Stimulated activated naive CD4-positive, alpha-beta T cell (primary cell): ENCODE measurements at regions not wholly inside any gene's neighbourhood (a gene's known extent, or its start where the extent isn't known, plus 50 kb on each side); places are given as distances from the start of the nearest gene placed in this dataset.

Experiments used
- DNase-seq, 6 experiments: peaks; one replicate each; lab custom pipeline; 2025; lab: John Stamatoyannopoulos, UW

- no peak for DNase-seq
These were observed 373.0 kb upstream of the PROK2 start for GRCh38 chr3:72157748-72158638.

GRCh38 chr3:72155391-72156064, 370.6 kb upstream of the PROK2 start:
- no peak for DNase-seq

GRCh38 chr3:72154391-72155335, 369.7 kb upstream of the PROK2 start:
- DNase-seq: no peak

- no peak for DNase-seq
These were observed 368.7 kb upstream of the PROK2 start for GRCh38 chr3:72153477-72154314.

- DNase-seq: no peak
These were observed 367.9 kb upstream of the PROK2 start for GRCh38 chr3:72152551-72153476.

GRCh38 chr3:72151465-72152238, 366.7 kb upstream of the PROK2 start:
- no peak for DNase-seq

GRCh38 chr3:72150634-72151412, 365.9 kb upstream of the PROK2 start:
- no peak for DNase-seq

- no peak for DNase-seq
These were observed 364.8 kb upstream of the PROK2 start for GRCh38 chr3:72149645-72150300.

- no peak for DNase-seq
These were observed 362.7 kb upstream of the PROK2 start for GRCh38 chr3:72147600-72147999.

GRCh38 chr3:72145506-72146380, 360.8 kb upstream of the PROK2 start:
- no peak for DNase-seq

- peak in 2 of 6 experiments; percentile 2 to 3 for DNase-seq
These were observed 360.0 kb upstream of the PROK2 start for GRCh38 chr3:72144773-72145505.

GRCh38 chr3:72143966-72144717, 359.2 kb upstream of the PROK2 start:
- DNase-seq: no peak

- no peak for DNase-seq
These were observed 358.4 kb upstream of the PROK2 start for GRCh38 chr3:72143322-72143721.

- DNase-seq: no peak
These were observed 357.1 kb upstream of the PROK2 start for GRCh38 chr3:72142028-72142427.

- no peak for DNase-seq
These were observed 356.3 kb upstream of the PROK2 start for GRCh38 chr3:72141264-72141663.

GRCh38 chr3:72139316-72139715, 354.4 kb upstream of the PROK2 start:
- no peak for DNase-seq
